GM12864 (cell line): ENCODE measurements at regions not wholly inside any gene's neighbourhood (a gene's known extent, or its start where the extent isn't known, plus 50 kb on each side); places are given as distances from the start of the nearest gene placed in this dataset.

ENCODE experiments used
- DNase-seq: peaks from one replicate; pipeline ENCODE4 v3.0.0-alpha.2; 2011; ENCODE audit warnings: low read depth
- H3K4me3 ChIP-seq: 2 replicates; pipeline ENCODE4 v1.5.1; 2011; ENCODE audit warnings: mild to moderate bottlenecking, low read depth, low read length, control low read depth
- TF ChIP-seq, protein P1 (sequence below): IDR thresholded peaks from 2 replicates; pipeline ENCODE4 v1.5.1; 2011; ENCODE audit warnings: low read depth, mild to moderate bottlenecking, moderate library complexity, low read length, control low read depth, inconsistent platforms; ENCODE audit errors: missing control alignments

DNA sequence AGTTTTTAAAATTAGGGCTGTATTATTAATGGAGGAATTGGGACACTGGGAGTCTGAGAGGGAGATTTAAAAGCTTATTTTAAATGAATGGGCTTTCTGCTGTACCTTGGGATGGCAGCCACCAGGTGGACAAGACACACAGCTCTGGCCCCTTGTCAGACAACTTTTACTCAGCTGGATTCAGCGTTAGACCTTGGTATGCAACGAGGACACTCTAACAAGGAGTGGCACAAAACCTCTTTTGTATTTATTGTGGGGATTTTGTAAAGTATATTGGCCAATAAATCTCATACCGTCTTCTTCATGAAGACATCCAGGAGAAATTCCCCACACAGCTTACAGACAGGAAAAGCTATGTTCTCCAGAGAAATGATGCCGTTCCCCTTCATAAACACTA lies 105.7 kb downstream of the LCA5 start:
- no peak for DNase-seq
- TF ChIP-seq, protein P1, sequence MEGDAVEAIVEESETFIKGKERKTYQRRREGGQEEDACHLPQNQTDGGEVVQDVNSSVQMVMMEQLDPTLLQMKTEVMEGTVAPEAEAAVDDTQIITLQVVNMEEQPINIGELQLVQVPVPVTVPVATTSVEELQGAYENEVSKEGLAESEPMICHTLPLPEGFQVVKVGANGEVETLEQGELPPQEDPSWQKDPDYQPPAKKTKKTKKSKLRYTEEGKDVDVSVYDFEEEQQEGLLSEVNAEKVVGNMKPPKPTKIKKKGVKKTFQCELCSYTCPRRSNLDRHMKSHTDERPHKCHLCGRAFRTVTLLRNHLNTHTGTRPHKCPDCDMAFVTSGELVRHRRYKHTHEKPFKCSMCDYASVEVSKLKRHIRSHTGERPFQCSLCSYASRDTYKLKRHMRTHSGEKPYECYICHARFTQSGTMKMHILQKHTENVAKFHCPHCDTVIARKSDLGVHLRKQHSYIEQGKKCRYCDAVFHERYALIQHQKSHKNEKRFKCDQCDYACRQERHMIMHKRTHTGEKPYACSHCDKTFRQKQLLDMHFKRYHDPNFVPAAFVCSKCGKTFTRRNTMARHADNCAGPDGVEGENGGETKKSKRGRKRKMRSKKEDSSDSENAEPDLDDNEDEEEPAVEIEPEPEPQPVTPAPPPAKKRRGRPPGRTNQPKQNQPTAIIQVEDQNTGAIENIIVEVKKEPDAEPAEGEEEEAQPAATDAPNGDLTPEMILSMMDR = no peak
- no peak overlapping the region for H3K4me3 ChIP-seq

DNA sequence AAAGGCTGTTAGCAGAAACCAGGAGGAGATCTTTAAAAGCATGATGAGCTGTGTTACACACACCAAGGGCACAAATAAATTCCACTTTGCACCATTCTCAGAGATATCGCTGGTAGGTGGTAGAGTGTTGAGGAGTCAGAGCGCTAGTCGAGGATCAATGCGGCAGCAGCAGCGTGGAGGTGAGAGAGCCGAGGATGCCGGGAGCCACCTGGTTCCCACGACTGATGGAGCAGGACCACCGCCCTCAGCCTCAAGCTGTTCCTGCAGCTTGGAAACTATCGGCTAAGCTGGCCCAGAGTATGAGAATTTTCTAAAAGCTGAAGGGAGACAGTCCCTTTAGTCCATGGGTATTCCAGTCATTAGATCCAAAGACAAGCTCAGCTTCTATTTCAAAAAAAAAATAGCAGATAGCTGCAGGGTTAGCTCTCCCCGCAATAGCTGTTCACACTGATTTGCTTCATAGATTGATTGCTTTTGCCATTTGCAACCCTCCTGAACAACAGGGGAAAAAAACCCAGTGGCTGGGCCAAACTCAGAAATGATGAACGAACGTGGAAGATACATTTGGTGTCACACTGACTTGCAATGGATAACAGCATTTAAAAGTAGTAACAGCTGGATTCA lies 106.2 kb downstream of the LCA5 start:
- TF ChIP-seq, protein P1 = no peak
- no peak overlapping the region for H3K4me3 ChIP-seq
- DNase-seq = no peak

DNA sequence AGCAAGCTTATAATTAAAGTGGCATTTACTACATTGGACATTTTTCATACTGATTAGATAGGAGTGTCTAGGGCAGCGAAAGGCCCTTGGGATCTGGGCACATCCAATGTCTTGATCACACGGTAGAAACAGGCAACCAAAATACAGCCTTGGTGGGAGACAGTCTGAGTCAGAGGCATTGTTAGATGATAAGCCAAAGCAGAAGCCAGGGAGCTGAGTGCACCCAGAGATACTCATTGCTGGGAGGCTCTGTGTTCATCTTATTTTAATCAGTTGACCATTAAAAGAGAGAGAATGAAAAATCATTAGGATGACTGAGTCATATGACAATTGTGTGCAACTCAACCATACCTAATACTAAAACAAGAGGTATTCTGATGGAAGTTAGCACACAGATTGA lies 109.5 kb downstream of the LCA5 start:
- no peak for DNase-seq
- TF ChIP-seq, protein P1 = no peak
- no peak overlapping the region for H3K4me3 ChIP-seq

DNA sequence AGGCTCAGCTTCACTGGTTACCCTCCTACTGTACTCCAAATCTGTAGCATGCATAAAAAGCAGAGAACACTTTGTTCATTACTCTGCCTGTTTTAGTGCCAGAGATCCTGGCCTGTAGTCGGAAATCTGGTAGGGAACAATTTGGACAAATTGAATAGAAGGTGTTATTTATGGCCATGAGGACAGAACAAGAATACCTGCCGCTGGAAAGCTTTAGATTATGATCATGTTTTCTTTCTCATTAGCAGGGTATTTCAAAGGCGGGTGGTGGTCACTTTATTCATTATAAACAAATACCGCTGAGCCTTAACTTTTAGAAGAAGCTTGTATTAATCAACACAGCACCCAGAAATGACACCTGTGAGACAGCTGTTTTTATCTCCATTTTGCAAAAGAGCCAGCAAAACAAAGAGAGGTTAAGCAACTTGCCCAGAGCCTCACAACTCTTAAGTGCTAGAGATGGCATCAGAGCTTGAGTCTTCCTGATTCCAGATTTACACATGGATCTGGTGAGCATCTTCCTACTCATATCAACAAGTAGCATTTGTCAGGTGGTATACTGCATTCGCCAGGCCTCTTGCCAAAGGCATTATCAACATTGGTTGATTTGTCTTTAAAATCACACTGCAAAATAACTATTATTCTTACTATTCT lies 110.5 kb downstream of the LCA5 start:
- TF ChIP-seq, protein P1 = no peak
- DNase-seq = no peak
- no peak overlapping the region for H3K4me3 ChIP-seq

DNA sequence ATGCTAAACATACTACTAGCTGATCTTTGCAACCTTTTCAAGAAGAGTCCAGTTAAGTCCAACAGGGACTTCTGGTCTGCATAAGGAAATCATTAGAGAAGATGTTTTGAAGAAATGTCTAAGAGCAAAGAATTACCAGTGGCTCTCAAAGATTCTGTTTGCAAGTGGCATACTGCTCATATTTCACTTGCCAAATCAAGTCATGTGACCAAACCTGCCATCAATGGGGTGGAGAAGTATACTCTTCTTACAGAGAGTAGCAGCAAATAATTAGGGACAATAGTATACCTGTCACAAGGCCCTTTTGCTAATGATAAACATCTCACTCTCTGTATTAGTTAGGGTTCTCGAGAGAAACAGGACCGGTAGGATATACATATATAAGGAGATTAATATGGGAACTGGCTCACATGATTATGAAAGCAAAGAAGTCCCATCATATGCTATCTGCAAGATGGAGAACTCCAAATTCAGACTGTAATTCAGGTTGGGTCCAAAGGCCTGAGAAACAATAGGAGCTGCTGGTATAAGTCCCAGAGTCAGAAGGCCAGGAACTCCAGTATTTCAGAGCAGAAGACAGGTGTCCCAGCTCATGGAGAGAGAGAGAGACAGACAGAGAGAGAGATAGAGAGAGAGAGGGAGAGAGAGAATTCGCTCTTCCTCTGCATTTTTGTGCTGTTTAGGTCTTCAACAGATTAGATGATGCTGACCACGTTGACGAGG lies 111.5 kb downstream of the LCA5 start:
- no peak overlapping the region for H3K4me3 ChIP-seq
- no peak for DNase-seq
- TF ChIP-seq, protein P1 = no peak

DNA sequence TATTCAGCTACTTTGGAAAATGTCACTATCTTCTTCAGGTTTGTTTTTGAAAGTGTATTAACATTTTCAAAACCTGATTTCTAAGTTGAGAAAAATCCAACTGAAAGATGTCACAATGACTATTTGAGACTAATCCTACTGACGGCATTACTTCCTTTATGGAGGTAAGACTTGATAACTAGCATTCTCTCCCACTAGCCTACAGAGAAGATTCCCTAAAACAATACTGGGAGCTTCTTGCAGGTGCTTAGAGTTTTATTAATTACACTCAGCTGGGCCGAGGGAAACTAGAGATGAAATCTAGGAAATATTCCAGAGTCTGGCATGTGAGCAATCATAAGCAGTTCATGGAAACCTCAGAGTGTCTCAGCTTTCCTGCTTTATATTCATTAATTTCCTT lies 114.0 kb downstream of the LCA5 start:
- TF ChIP-seq, protein P1 = no peak
- no peak overlapping the region for H3K4me3 ChIP-seq
- no peak for DNase-seq

DNA sequence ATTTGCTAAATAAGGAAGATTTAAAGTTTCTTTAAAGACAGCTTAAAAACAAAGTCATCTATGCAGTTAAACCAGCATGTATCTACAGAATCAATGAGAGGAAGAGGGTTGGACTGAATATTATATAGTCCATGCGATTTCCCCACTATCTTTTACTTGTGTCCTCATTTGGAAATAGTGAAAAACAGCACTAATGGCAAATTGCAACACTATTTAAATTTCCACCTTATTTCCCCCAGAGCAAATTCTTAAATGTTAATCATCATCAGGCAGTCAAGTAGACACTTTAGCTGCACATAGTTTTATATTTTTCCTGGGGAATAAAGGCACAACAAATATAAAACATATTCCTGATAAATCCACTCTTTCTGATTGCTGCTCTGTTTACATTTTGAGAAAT lies 114.6 kb downstream of the LCA5 start:
- H3K4me3 ChIP-seq = no peak overlapping the region
- no peak for DNase-seq
- TF ChIP-seq, protein P1 = no peak
